SK-N-SH treated with all-trans-retinoic acid at 6 μM for 48 hours (cell line): ENCODE measurements at regions not wholly inside any gene's neighbourhood (a gene's known extent, or its start where the extent isn't known, plus 50 kb on each side); places are given as distances from the start of the nearest gene placed in this dataset.

ENCODE experiments used
- BACH2 ChIP-seq: fragments of 250-450 bp; sonication (Bioruptor Pico); IDR thresholded peaks from 2 replicates; pipeline ENCODE4 v1.9.0; 2021; ENCODE audit warnings: mild to moderate bottlenecking, borderline replicate concordance
- CREB5 ChIP-seq: fragments of 250-450 bp; sonication (Bioruptor Pico); IDR thresholded peaks from 2 replicates; pipeline ENCODE4 v1.5.1; 2020; ENCODE audit warnings: low read depth, mild to moderate bottlenecking, moderate library complexity
- CSRNP3 ChIP-seq: fragments of 250-450 bp; sonication (Bioruptor Pico); IDR thresholded peaks from 2 replicates; pipeline ENCODE4 v1.5.1; 2021; ENCODE audit warnings: mild to moderate bottlenecking, moderate library complexity
- ESRRG ChIP-seq: fragments of 250-450 bp; sonication (Bioruptor Pico); IDR thresholded peaks from 2 replicates; pipeline ENCODE4 v1.6.1; 2021; ENCODE audit warnings: mild to moderate bottlenecking
- OSR1 ChIP-seq: fragments of 250-450 bp; sonication (Bioruptor Pico); IDR thresholded peaks from 2 replicates; pipeline ENCODE4 v1.8.0; 2022; ENCODE audit warnings: moderate library complexity, mild to moderate bottlenecking, inconsistent platforms
- PATZ1 ChIP-seq: fragments of 250-450 bp; sonication (Bioruptor Pico); IDR thresholded peaks from 2 replicates; pipeline ENCODE4 v1.8.0; 2020; ENCODE audit warnings: mild to moderate bottlenecking, moderate library complexity, borderline replicate concordance
- POU6F1 ChIP-seq: fragments of 250-450 bp; sonication (Bioruptor Pico); IDR thresholded peaks from 2 replicates; pipeline ENCODE4 v1.8.0; 2021; ENCODE audit warnings: low read depth, mild to moderate bottlenecking, moderate library complexity, borderline replicate concordance
- TCF4 ChIP-seq: fragments of 250-450 bp; sonication (Bioruptor Pico); IDR thresholded peaks from 2 replicates; pipeline ENCODE4 v1.8.0; 2021; ENCODE audit warnings: mild to moderate bottlenecking, moderate library complexity, borderline replicate concordance
- ZC3H10 ChIP-seq: fragments of 250-450 bp; sonication (Bioruptor Pico); IDR thresholded peaks from 2 replicates; pipeline ENCODE4 v1.5.1; 2021; ENCODE audit warnings: mild to moderate bottlenecking, moderate library complexity
- ZFP3 ChIP-seq: fragments of 250-450 bp; sonication (Bioruptor Pico); IDR thresholded peaks from 2 replicates; pipeline ENCODE4 v1.5.0; 2020; ENCODE audit warnings: mild to moderate bottlenecking, moderate library complexity
- ZFP30 ChIP-seq: fragments of 450-650 bp; formaldehyde crosslinking; IDR thresholded peaks from 2 replicates; pipeline ENCODE4 v1.5.0; 2022; ENCODE audit warnings: mild to moderate bottlenecking, moderate library complexity
- ZNF70 ChIP-seq: fragments of 450-650 bp; formaldehyde crosslinking; IDR thresholded peaks from 2 replicates; pipeline ENCODE4 v1.5.0; 2020; ENCODE audit warnings: mild to moderate bottlenecking, moderate library complexity
- ZNF8 ChIP-seq: fragments of 450-650 bp; formaldehyde crosslinking; IDR thresholded peaks from 2 replicates; pipeline ENCODE4 v1.5.0; 2020; ENCODE audit warnings: mild to moderate bottlenecking, moderate library complexity

- no peak for TF ChIP-seq CSRNP3 (CRISPR knock-in tag)
- TF ChIP-seq BACH2 (CRISPR knock-in tag) = no peak
- TF ChIP-seq PATZ1 (CRISPR knock-in tag) = no peak
- TF ChIP-seq ZNF70 (CRISPR knock-in tag) = no peak
- TF ChIP-seq ZNF8 = no peak
- TF ChIP-seq TCF4 (CRISPR knock-in tag) = no peak
- TF ChIP-seq ZFP30 (CRISPR knock-in tag) = no peak
- TF ChIP-seq OSR1 (CRISPR knock-in tag) = no peak
- TF ChIP-seq ZFP3 (CRISPR knock-in tag) = no peak
- no peak for TF ChIP-seq ZC3H10 (CRISPR knock-in tag)
- TF ChIP-seq CREB5 (CRISPR knock-in tag) = no peak
- TF ChIP-seq POU6F1 (CRISPR knock-in tag) = no peak
- no peak for TF ChIP-seq ESRRG (CRISPR knock-in tag)
Observed at GRCh38 chr7:26600411-26600810, 264.0 kb downstream of the SKAP2 start.
